ENCODE measurements at regions not wholly inside any gene's neighbourhood (a gene's known extent, or its start where the extent isn't known, plus 50 kb on each side); places are given as distances from the start of the nearest gene placed in this dataset.

GRCh38 chr19:27909185-27909840 is 1303.6 kb downstream of the UQCRFS1 start:
- H3K4me1 ChIP-seq, result no peaks in the 10 kb centered on the region
- DNase-seq, result no peak
- no peaks in the 10 kb centered on the region for H3K36me3 ChIP-seq
- H3K4me3 ChIP-seq, result no peak overlapping the region
- TF ChIP-seq, protein P1, sequence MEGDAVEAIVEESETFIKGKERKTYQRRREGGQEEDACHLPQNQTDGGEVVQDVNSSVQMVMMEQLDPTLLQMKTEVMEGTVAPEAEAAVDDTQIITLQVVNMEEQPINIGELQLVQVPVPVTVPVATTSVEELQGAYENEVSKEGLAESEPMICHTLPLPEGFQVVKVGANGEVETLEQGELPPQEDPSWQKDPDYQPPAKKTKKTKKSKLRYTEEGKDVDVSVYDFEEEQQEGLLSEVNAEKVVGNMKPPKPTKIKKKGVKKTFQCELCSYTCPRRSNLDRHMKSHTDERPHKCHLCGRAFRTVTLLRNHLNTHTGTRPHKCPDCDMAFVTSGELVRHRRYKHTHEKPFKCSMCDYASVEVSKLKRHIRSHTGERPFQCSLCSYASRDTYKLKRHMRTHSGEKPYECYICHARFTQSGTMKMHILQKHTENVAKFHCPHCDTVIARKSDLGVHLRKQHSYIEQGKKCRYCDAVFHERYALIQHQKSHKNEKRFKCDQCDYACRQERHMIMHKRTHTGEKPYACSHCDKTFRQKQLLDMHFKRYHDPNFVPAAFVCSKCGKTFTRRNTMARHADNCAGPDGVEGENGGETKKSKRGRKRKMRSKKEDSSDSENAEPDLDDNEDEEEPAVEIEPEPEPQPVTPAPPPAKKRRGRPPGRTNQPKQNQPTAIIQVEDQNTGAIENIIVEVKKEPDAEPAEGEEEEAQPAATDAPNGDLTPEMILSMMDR (IDR thresholded peaks at IDR 0.05), result no peak
- H3K9ac ChIP-seq (ENCODE audit: low read depth in 2 of 2, low read length in 2 of 2), result no peak overlapping the region
- H3K9me3 ChIP-seq, result no peaks in the 10 kb centered on the region
- no peaks in the 10 kb centered on the region for H3K27me3 ChIP-seq
- H3K27ac ChIP-seq, result no peak overlapping the region
- intact Hi-C loops (cut with DNase I), result no loop called here

GRCh38 chr19:27906081-27906480 is 1306.9 kb downstream of the UQCRFS1 start:
- Histone ChIP-seq H3K9me3 (no peaks in the 10 kb centered on the region), H3K27me3 (no peaks in the 10 kb centered on the region), H3K27ac (no peak overlapping the region), H3K4me1 (no peaks in the 10 kb centered on the region), H3K36me3 (no peaks in the 10 kb centered on the region), H3K4me3 (no peak overlapping the region), H3K9ac (ENCODE audit: low read depth in 2 of 2, low read length in 2 of 2) (no peak overlapping the region)
- intact Hi-C loops (cut with DNase I), result no loop called here
- TF ChIP-seq, protein P1 (IDR thresholded peaks at IDR 0.05), result no peak
- DNase-seq, result no peak

- Histone ChIP-seq H3K27me3 (no peaks in the 10 kb centered on the region), H3K9ac (ENCODE audit: low read depth in 2 of 2, low read length in 2 of 2) (no peak overlapping the region), H3K36me3 (no peaks in the 10 kb centered on the region), H3K4me3 (no peak overlapping the region), H3K27ac (no peak overlapping the region), H3K9me3 (no peaks in the 10 kb centered on the region), H3K4me1 (no peaks in the 10 kb centered on the region)
- TF ChIP-seq, protein P1 (IDR thresholded peaks at IDR 0.05), result no peak
- DNase-seq, result no peak
- intact Hi-C loops (cut with DNase I), result no loop called here
Observed at GRCh38 chr19:27905074-27905473, 1307.9 kb downstream of the UQCRFS1 start.

- no peak for DNase-seq
- H3K4me3 ChIP-seq, result no peak overlapping the region
- H3K9me3 ChIP-seq, result no peaks in the 10 kb centered on the region
- no peaks in the 10 kb centered on the region for H3K4me1 ChIP-seq
- H3K9ac ChIP-seq (ENCODE audit: low read depth in 2 of 2, low read length in 2 of 2), result no peak overlapping the region
- no peaks in the 10 kb centered on the region for H3K27me3 ChIP-seq
- intact Hi-C loops (cut with DNase I), result no loop called here
- no peaks in the 10 kb centered on the region for H3K36me3 ChIP-seq
- TF ChIP-seq, protein P1 (IDR thresholded peaks at IDR 0.05), result no peak
- no peak overlapping the region for H3K27ac ChIP-seq
Observed at GRCh38 chr19:27901078-27901477, 1311.9 kb downstream of the UQCRFS1 start.

DNA sequence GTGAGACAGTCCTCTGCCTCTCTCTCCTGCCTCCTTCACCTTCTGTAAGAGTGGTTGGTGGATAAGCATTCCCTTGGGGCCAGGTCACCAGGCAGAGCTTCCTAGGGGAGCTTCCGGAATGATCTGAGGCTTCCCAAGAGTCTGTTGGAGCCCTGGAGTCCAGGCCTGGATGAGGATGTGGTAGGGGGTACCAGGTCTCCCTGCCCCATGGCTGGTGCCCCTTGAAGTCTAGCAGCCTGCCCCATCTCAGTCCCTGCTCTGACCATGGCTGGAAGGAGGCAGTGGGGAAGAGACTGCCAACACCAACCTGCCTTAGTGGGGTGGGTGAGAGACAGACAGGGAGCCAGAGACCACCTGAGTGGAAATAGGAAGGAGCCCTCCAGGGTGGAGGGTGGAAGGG is 1316.9 kb downstream of the UQCRFS1 start:
- H3K9me3 ChIP-seq, result no peaks in the 10 kb centered on the region
- no peaks in the 10 kb centered on the region for H3K36me3 ChIP-seq
- H3K9ac ChIP-seq (ENCODE audit: low read depth in 2 of 2, low read length in 2 of 2), result no peak overlapping the region
- no peaks in the 10 kb centered on the region for H3K4me1 ChIP-seq
- TF ChIP-seq, protein P1 (IDR thresholded peaks at IDR 0.05), result no peak
- H3K27ac ChIP-seq, result no peak overlapping the region
- H3K4me3 ChIP-seq, result no peak overlapping the region
- no peak for DNase-seq
- no peaks in the 10 kb centered on the region for H3K27me3 ChIP-seq
- intact Hi-C loops (cut with DNase I), result no loop called here
